ENCODE measurements at regions not wholly inside any gene's neighbourhood (a gene's known extent, or its start where the extent isn't known, plus 50 kb on each side); places are given as distances from the start of the nearest gene placed in this dataset.

DNA sequence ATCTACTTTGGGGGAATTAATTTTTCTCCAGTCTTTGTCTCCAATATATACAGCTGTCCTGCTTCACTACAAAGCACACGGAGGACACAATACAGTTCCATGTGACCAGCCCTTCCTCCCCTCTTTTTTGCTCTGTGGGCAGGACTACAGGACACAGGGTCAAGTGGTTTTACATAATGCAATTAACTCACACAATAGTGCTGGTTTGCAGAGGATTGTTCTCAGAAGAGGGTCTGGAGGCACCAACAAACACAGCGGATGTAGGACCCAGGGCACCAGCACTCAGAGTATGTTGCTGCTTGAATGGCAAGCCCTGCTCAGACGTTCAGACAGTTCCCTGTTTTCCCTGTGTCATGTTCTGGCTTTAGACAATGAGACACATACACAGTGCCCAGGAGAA lies 52.0 kb upstream of the NPTX2 start:
- no peak for DNase-seq

DNA sequence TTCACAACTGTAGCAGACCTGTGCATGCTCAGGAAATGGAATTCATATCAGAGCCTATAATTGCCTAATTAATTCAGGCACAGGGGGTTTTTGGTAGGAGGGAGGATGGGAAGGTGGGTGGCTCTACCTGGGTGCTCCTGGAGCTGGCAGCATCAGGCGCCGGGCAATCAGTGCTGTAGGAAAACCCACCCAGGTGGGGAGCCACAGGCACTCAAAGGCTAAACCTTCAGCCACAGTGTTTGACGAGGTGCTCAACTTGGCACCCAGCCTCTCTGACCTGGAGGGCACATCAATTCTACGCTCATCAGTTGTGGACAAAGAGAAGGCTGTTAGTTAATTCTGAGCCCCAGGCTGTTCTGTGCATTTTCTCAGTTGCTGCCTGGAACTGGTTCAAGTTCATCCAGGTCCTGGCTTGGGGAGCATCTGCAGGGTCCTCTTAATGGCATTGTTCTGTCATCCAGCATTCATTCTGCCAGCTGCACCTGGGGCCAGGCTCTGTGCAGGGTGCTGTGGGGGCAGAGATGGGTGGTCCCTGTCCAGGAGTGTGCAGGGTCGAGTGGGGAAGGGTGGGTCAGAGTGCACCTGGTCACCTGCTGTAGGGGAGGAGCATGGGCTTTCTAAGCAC lies 54.1 kb upstream of the NPTX2 start:
- no peak for DNase-seq

DNA sequence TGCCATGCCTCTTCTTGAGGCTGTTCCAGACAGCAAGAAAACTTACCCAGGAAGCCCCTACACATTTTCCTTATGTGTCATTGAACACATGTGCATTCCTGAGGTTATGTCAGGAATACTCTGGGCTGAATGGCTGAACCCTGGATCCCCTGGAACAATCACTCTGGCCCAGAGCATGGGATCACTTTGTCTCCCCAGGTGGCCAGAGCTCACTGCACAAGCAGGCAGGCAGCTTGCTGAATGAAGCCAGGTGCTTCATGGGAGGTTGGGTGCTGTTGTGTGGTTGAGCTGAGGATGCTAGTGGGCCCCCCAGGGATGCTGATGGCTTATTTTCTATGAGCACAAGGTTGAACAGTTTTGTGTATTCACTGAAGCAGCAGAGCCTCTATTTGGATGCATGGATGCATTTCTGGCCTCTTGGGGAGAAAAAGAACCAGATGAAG lies 54.7 kb upstream of the NPTX2 start:
- no peak for DNase-seq

DNA sequence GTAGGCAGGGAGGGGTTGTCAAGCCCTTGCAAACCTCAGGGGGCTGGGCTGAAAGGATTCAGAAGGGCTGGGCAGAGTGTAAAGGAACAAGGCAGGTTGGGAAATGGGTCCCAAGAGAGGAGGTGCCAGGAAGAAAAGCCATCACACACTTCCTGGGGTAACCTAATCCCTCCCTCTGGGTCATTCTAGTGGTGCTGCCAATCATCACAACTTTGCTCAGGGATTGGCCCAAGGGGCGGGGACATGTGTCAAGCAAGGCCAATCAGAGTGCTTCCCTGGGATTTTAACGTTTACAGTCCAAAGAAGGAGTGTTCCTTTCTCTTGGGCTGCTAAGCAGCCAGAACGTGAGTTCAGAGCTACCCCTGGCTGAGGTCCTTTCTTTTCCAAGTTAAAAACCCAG lies 57.1 kb upstream of the NPTX2 start:
- no peak for DNase-seq

DNA sequence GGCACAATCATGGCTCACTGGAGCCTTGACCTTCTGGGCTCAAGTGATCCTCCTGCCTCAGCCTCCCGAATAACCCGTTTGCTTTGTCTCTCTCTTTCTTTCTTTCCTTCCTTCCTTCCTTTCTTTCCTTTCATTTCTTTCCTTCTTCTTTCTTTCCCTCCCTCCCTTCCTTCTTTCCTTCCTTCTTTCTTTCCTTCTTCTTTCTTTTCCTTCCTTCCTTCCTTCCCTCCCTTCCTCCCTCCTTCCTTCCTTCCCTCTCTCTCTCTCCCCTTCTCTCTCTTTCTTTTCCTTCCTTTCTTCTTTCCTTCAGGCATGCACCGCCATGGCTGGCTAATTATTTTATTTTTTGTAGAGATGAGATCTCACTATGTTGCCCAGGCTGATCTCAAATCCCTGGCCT lies 57.9 kb upstream of the NPTX2 start:
- no peak for DNase-seq

DNA sequence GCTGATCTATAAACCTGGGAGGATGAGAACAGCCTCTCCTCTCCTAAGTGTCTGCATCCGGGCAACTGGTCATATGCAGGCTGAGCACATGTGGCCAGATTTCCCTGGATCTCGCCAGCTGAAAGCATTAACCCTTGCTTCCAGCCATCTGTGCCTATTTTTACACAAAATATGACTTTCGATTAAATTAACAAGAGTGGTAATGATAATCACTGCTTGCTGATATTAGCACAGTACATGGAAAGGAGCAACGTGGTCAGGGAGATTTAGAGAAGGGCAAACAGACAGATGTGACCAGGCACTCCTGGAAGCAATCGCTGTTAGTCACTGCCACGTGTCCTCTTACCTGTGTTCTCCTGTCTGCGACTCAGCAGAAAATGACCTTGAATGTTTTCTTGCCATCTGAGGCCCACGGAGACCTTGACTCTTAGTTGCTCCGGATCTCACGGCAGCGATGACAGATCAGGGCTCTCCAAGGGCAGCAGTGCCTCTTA lies 59.5 kb upstream of the NPTX2 start:
- no peak for DNase-seq

DNA sequence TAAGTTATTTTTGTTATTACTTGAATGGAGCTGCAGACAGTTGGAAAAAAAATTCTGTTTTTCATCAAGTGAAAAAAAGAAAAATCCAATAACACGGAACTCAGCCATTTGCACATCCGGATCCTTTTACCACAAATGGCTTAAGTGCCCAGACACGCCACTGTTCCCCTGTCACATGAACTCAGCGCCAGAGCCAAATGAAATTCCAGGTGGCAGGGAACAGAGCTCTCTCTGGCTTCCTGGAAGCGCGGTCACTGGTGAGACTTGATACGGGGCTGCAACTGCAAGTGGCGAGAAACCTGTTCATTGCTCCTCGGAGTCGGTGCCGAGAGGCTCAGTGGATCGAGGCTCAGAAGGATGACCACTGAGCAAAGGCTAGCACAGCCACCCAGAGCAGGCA lies 60.8 kb upstream of the NPTX2 start:
- DNase-seq: no peak

DNA sequence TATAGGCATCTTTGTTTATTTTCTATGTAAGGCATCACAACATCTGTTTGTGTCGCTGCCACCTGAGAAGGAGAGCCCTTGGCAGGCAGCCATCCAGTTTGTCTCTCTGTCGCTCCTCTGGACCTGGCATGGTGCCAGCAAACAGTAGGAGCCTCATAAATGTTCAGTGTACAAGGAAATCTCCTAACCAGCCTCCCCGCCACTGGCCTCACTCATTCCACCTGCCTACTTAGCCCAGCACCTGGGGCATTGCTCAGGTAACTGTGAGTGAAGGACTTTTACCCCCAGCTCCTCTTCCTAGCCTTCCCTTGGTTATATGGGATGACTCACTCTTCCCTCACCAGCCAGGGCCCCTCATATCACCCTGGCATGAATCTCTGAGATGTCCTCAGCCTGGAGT lies 61.7 kb upstream of the NPTX2 start:
- DNase-seq: no peak

DNA sequence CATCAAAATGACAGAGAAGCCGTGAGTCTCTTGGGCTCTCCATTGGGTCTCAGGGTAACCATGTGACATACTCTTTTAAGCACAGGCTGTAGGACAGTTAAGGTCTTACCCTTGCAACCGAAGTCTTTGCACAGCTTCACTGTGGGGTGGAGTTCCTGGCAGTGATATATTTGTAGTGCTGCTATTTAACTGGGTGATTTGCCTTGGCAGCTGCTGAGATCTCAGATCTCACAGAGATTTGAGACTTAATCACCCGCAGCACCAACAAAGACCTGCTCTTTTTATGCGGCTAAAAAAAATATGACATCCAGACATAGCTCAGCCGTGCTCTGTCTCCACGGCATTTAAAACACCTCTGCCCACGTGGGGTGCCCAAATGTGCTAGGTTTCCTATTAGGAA lies 63.4 kb upstream of the NPTX2 start:
- DNase-seq: no peak

DNA sequence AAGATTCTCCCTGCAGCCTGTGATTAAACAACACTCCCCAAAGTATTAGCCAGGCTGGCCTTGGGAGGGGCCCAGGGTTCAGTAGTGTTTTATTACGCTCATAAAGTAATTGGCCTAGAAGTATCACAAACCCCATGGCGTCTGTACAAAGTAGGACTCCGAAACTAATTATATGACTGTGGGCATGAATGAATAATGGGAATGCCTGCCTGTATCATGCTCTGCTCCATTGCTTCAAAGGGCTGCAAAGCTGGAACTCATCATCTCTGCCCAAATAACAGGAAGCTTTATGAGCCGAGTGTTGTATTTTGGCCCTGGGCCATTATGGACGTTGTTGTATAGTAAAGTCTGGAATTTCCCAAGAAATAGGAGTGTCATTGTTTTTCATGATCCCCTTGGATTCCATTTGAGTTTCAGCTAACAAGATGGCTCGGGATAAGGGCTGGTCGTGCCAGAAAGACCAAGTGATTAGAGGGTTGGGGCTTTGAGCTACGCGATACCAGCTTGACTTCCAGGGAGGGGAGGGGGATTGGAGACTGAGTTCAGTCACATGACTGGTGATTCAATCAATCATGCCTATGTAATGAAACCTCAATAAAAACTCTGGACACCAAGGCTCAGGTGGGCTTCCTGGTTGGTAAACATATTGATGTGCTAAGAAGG lies 65.3 kb upstream of the NPTX2 start:
- DNase-seq: no peak

DNA sequence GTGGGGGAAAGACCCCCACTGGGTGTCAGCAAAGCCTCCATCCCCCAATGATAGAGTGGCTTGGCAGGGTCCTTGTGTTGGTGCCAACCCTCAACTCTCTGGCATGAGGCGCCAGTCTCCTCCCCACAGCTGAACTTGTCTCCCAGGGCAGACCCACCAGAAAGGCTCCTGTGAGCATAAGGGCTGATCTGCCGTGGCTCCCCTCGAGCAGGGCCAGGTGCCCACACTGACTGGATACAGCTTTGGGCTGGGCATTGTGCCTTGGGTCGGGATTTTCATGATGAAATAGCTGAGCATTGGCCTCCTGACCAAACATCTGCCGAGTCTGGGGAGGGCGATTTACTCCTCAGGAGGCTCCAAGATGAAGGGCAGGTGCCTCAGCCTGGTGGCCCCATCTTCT lies 68.1 kb upstream of the NPTX2 start:
- no peak for DNase-seq

DNA sequence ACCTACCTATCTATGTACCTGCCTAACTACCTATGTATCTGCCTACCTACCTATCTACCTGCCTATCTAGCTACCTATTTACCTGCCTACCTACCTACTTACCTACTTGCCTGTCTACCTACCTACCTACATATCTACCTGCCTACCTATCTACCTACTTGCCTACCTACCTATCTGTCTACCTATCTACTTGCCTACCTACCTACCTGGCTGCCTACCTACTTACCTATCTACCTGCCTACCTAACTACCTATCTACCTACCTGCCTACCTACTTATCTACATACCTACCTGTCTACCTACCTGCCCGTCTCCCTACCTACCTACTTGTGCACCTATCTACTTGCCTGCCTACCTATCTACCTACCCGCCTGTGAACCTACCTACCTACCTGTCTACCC lies 68.7 kb upstream of the NPTX2 start:
- DNase-seq: no peak

DNA sequence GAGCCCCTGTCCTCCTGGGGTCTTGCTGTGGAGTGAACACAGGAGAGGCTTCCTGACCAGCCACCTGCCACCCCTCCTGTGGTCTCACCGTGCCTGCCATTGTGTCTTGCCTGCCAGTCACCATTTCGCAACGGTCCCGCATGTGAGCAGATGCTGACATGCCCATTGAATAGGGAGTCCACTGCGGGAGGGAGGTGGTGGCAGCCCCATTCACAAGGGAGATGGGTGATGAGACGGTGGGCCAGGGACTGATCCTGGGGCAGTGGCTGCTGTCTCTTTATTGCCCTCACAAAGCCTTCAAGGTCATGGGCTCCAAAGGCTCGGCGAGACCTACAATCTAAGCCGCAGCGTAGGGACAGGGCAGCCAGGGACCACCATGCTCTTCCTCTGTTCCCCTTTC lies 76.0 kb upstream of the NPTX2 start:
- no peak for DNase-seq

DNA sequence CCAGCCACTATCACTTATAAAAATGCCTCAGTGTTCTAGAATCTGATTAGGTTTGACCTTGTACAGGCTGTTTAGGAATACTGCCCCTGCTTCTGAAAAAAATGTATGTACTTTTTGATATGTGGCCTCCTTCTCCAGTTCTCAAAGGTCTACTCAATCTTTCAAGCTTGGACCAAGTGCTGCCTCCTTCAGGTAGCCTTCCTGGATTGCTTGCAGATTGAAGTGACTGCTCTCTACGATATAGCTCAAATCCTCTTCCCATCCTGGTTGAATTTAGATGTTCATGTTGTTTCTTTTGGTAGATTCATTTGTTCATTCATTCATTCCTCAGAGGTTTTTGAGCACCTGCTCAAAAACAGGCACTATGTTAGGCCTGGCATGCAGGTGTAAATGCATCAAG lies 77.2 kb upstream of the NPTX2 start:
- DNase-seq: no peak

DNA sequence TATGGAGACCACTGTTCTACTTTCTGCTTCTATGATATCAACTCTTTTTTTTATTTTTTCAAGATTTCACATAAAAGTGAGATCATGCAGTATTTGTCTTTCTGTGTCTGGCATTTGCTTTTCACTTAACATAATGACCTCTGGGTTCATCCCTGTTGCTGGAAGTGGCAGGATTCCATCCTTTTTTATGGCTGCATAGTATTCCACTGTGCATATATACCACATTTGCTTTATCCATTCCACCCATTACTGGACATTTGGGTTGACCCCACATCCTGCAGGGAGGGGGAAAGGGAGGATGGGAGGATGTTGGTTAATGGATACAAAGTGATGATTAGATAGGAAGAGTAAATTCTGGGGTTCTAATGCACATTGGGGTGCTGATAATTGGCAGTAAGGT lies 80.3 kb upstream of the NPTX2 start:
- no peak for DNase-seq

DNA sequence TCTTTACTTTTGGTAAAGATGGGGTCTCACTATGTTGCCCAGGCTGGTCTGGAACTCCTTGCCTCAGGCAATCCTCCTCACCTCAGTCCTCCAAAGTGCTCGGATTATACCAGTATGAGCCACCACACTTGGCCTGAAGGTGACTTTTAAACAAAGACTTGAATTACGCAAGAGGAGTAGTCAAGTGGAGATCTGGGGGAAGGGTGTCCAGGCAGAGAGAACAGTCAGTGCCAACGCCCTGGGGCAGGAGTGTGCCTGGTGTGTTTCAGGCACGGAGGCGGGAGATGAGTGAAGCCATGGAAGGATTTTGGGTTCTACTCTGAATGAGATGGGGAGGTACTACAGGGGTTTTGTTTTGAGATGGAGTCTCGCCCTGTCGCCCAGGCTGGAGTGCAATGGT lies 82.6 kb upstream of the NPTX2 start:
- DNase-seq: no peak

DNA sequence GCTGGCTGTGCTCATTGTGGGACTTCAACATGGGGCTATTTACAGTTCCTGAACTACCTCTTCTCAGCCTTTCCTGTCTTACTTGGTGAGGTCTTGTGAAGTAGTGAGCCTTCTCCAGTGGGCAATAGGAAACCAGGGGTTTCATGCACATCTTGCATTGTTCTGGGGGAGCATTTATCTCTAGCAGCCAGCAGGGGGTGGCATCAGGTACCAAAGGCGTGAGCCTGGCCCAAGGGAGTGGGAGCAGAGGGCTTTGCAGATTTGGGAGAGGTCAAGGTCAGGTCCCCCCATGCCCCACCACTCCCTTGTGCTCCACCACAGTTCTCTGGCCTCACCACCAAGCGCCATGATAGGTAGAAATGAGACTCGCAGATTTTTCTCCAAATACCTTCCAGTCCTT lies 85.4 kb upstream of the NPTX2 start:
- no peak for DNase-seq

DNA sequence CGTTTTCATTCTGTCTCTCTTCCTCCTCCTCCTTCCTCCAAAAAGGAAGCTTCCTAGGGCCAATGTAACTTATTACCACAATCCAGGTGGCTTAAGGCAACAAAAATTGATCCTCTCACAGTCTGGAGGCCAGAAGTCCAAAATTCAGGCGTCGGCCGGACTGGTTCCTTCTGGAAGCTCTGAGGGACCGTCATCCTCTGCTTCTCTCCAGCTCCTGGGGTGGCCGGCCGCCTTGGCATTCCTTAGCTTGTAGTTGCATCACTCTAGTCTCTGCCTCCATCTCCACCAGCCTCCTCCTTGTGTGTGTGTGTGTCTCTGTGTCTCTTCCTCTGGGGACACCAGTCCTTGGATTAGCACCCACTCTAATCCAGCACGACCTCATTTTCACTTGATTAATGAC lies 89.0 kb upstream of the NPTX2 start:
- no peak for DNase-seq

DNA sequence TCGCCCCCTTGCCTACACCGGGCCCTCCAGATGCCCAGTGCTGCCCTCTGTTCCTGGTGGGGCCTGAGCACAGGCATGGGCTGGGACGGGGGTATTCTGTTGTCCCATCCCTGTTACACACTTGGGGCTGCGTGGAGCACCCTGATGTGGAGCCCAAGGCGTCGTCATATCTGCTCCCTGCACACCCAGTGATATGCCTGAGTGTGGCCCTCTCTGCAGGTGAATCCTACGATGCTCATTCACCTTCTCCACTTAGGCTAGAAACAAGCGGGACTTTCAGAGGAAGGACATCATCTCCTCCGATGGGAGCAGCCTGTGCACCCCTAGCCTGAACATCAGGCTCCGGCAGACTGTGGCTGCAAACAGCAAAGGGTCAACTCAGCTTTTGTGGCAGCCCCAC lies 91.0 kb upstream of the NPTX2 start:
- no peak for DNase-seq

DNA sequence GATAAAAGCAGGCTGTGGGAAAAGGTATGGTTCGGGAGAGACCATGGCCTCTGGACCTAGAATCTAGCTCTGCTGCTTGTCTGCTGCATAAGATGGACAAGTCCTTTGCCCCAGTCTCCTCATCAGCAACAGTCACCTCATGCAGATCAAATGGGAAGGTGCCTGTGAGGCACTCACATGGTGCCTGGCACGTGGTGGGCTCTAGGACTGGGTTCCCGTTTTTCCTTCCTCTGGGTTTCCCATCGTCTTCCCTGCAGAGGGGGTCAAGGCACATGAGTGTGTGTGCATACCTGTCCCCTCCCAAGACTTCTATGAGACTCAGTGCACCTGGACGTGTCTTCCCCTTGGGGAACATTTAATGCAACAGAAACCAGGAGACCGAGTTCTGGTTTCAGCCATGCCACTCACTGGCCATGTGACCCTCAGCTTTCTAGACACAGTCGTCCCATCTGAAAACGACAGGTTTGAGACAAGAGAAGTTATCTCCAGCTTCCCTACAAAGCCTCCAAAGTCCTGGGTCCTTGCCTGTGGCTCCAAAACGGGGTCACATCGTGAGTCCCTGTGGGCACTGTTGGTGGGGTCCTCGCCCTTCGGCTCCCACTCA lies 95.9 kb upstream of the NPTX2 start:
- DNase-seq: no peak

DNA sequence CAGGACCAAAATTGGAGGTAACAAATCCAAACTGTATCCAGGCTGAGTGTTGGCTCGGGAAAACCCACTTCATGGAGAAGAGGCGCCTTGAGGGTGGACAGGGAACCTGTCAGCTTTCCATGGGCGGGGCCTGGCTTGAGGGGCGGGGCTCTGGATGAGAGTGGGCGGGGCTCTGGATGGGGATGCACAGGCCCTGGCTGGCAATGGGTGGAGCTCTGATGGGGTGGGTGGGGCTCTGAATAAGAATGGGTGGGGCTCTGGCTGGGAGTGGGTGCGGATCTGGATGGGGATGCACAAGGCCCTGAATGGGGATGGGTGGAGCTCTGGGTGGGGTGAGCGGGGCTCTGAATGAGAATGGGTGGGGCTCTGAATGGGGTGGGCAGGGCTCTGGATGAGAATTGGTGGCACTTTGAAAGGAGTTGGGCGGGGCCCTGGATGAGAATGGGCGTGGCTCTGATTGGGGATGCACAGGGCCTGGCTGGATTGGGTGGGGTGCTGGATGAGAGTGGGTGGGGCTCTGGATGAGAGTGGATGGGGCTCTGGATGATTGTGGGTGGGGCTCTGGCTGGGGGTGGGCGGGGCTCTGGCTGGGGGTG lies 96.6 kb upstream of the NPTX2 start:
- DNase-seq: no peak

DNA sequence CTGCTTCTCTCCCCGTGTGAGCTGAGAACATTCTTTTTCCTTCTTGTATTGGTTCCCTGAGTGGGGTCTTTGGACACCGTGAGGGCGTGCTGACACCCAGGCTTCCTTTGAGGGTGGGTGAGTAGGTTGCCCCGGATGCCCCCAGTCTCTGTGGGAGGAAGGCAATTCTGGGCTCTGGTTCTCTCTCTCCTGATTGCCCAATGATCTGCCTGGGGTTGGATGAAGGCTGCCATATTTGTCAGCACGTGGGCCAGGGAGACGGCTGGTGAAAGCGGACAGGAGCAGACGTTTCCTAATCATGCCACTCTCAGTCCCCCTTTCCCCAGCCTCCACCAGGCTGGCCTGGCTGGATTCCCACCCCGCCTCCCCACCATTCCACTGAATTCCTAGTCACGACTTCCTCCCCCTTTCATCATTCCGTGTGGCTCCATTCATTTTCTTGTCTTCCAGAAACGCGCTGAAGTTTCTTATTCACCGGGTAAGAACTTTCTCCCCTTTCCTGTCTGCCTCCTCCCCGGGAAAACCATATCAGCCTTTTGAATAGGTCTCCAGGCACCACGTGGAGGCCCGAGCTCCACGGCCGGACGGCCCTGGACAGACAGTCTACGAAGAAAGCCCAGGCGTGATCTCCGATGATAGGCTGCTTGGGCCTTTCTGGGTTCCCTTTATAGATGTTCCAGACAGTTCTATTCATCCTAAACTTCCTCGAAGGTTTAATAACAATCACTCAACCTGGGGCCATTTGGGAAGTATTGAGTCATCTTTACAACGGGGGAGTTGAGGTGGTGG lies 98.7 kb upstream of the NPTX2 start:
- DNase-seq: no peak

DNA sequence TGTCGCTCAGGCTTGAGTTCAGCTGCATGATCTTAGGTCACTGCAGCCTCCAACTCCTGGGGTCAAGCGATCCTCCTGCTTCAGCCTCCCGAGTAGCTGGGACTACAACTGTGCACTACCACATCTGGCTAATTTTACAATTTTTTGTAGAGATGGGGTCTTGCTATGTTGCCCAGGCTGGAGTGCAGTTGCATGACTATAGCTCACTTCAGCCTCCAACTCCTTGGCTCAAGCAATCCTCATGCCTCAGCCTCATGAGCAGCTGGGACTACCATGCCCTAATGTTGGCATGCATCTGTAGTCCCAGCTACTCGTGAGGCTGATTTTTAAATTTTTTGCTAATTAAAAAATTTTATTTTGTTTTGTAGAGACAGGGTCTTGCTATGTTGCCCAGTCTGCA lies 101.9 kb upstream of the NPTX2 start:
- no peak for DNase-seq
